Transverse colon (tissue), 4 donors: ENCODE measurements at regions not wholly inside any gene's neighbourhood (a gene's known extent, or its start where the extent isn't known, plus 50 kb on each side); places are given as distances from the start of the nearest gene placed in this dataset.

Experiments
- EP300 ChIP-seq: sonication (generic); formaldehyde crosslinking; IDR thresholded peaks from one replicate; pipeline ENCODE4 v1.6.1; 2017; ENCODE audit warnings: antibody characterized with exemption, low read depth
- POLR2AphosphoS5 ChIP-seq, 3 donors: sonication (generic); formaldehyde crosslinking; IDR thresholded peaks; one replicate each; pipeline ENCODE4 v1.6.1; 2016; ENCODE audit warnings: antibody characterized with exemption in 3 of 3
- TF ChIP-seq, protein P1 (sequence below), 5 experiments: fragments of 200-600 bp in 3 of 5; fragments of 450-650 bp in 2 of 5; sonication (generic) in 3 of 5; IDR thresholded peaks; 1 replicate in 2 of 5; 2 replicates in 3 of 5; pipeline ENCODE4 v1.5.1; 2016 to 2017; ENCODE audit warnings: antibody characterized with exemption in 5 of 5, inconsistent platforms in 3 of 5, mild to moderate bottlenecking in 2 of 5, moderate library complexity in 1 of 5

DNA sequence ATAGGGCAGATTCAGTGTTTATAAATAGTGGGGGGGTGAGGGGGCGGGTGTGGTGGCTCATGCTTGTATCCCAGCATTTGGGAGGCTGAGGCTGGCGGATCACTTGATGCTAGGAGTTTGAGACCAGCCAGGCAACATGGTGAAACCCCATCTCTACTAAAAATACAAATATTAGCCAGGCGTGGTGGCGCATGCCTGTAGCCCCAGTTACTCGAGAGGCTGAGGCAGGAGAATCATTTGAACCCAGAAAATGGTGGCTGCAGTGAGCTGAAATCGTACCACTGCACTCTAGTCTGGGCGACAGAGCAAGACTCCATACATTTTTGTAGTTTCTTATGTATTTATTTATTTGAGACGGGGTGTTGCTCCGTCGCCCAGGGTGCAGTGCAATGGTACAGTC, 109.0 kb upstream of the ZNF217 start:
- TF ChIP-seq EP300 (no peak), POLR2AphosphoS5 (IDR thresholded peaks at IDR 0.05) (no peak)
- TF ChIP-seq, protein P1, sequence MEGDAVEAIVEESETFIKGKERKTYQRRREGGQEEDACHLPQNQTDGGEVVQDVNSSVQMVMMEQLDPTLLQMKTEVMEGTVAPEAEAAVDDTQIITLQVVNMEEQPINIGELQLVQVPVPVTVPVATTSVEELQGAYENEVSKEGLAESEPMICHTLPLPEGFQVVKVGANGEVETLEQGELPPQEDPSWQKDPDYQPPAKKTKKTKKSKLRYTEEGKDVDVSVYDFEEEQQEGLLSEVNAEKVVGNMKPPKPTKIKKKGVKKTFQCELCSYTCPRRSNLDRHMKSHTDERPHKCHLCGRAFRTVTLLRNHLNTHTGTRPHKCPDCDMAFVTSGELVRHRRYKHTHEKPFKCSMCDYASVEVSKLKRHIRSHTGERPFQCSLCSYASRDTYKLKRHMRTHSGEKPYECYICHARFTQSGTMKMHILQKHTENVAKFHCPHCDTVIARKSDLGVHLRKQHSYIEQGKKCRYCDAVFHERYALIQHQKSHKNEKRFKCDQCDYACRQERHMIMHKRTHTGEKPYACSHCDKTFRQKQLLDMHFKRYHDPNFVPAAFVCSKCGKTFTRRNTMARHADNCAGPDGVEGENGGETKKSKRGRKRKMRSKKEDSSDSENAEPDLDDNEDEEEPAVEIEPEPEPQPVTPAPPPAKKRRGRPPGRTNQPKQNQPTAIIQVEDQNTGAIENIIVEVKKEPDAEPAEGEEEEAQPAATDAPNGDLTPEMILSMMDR (IDR thresholded peaks at IDR 0.05), result no peak
